T-helper 9 cell (primary cell): ENCODE measurements at regions not wholly inside any gene's neighbourhood (a gene's known extent, or its start where the extent isn't known, plus 50 kb on each side); places are given as distances from the start of the nearest gene placed in this dataset.
"Not testable (repeated sequence)": the region's sequence is repeated elsewhere in the genome, so short reads cannot be mapped to it uniquely, and the experiment has no call there.

Experiments used
- DNase-seq: peaks from one replicate; pipeline ENCODE4 v3.0.0-alpha.2; 2020

- DNase-seq = no peak
These were observed 662.5 kb downstream of the LUZP2 start for GRCh38 chr11:25159341-25159740.

- DNase-seq = no peak
These were observed 666.6 kb downstream of the LUZP2 start for GRCh38 chr11:25163421-25163820.

- no peak for DNase-seq
These were observed 683.3 kb downstream of the LUZP2 start for GRCh38 chr11:25180187-25180586.

GRCh38 chr11:25183411-25183810 lies 686.6 kb downstream of the LUZP2 start:
- DNase-seq = no peak

- DNase-seq = no peak
These were observed 700.7 kb downstream of the LUZP2 start for GRCh38 chr11:25197515-25197914.

- DNase-seq = no peak
These were observed 701.9 kb downstream of the LUZP2 start for GRCh38 chr11:25198704-25199103.

GRCh38 chr11:25200925-25201324 lies 704.1 kb downstream of the LUZP2 start:
- DNase-seq = no peak

GRCh38 chr11:25206762-25207161 lies 709.9 kb downstream of the LUZP2 start:
- no peak for DNase-seq

GRCh38 chr11:25211635-25212254 lies 714.9 kb downstream of the LUZP2 start:
- DNase-seq = no peak

- DNase-seq = no peak
These were observed 717.8 kb downstream of the LUZP2 start for GRCh38 chr11:25214535-25215176.

- DNase-seq = no peak
These were observed 721.2 kb downstream of the LUZP2 start for GRCh38 chr11:25218036-25218435.

- no peak for DNase-seq
These were observed 728.2 kb downstream of the LUZP2 start for GRCh38 chr11:25225078-25225477.

- no peak for DNase-seq
These were observed 746.1 kb downstream of the LUZP2 start for GRCh38 chr11:25242928-25243327.

GRCh38 chr11:25244126-25244525 lies 747.3 kb downstream of the LUZP2 start:
- no peak for DNase-seq

GRCh38 chr11:25247336-25247735 lies 750.5 kb downstream of the LUZP2 start:
- DNase-seq = no peak

- no peak for DNase-seq
These were observed 756.0 kb downstream of the LUZP2 start for GRCh38 chr11:25252854-25253253.

GRCh38 chr11:25263861-25264260 lies 767.0 kb downstream of the LUZP2 start:
- DNase-seq = not testable (repeated sequence)

GRCh38 chr11:25271301-25271700 lies 774.4 kb downstream of the LUZP2 start:
- DNase-seq = no peak

- DNase-seq = no peak
These were observed 775.4 kb downstream of the LUZP2 start for GRCh38 chr11:25272214-25272613.

- not testable (repeated sequence) for DNase-seq
These were observed 784.0 kb downstream of the LUZP2 start for GRCh38 chr11:25280821-25281220.

GRCh38 chr11:25293166-25293565 lies 796.3 kb downstream of the LUZP2 start:
- no peak for DNase-seq

GRCh38 chr11:25298450-25298849 lies 801.6 kb downstream of the LUZP2 start:
- DNase-seq = no peak

GRCh38 chr11:25309818-25310217 lies 813.0 kb downstream of the LUZP2 start:
- no peak for DNase-seq

GRCh38 chr11:25317216-25317615 lies 820.4 kb downstream of the LUZP2 start:
- DNase-seq = no peak

GRCh38 chr11:25319127-25319526 lies 822.3 kb downstream of the LUZP2 start:
- no peak for DNase-seq
